H54 (cell line): ENCODE measurements at regions not wholly inside any gene's neighbourhood (a gene's known extent, or its start where the extent isn't known, plus 50 kb on each side); places are given as distances from the start of the nearest gene placed in this dataset.
"Not testable (repeated sequence)": the region's sequence is repeated elsewhere in the genome, so short reads cannot be mapped to it uniquely, and the experiment has no call there.

Source experiments
- DNase-seq: peaks from one replicate; pipeline ENCODE4 v3.0.0; 2011; ENCODE audit warnings: low spot score, mixed read lengths; ENCODE audit not compliant: insufficient read length
- FAIRE-seq: peaks from 3 replicates; lab custom pipeline; 2011; peaks lifted over from hg19 to GRCh38; lab: Jason Lieb, UNC
- POLR2A ChIP-seq: IDR thresholded peaks from 2 replicates; pipeline ENCODE4 v1.6.1; 2011; ENCODE audit warnings: low read depth, mild to moderate bottlenecking, low read length

DNA sequence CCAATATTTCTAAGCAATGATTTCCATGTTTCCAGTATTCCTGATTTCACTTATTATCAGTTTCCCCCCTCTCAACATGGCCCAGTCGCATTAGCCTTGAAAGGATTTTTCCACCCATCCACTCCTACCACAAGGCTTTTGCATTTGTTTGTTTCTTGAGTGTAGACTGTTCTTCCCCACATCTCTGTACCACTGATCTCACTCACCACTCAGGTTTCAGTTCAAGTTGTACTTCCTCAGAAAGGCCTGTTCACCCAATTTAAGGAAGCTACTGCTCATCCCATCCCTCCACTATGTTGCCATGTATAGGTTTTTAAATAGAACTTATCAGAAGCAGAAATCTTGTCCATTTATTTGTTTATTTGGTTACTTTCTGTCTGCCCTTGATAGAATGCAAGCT is 472.3 kb downstream of the FAM181B start:
- DNase-seq (no peak), FAIRE-seq (no peak)
- no peak for TF ChIP-seq POLR2A

- FAIRE-seq (no peak), DNase-seq (no peak)
- no peak for TF ChIP-seq POLR2A
Observed at GRCh38 chr11:82250047-82250446, 483.6 kb downstream of the FAM181B start.

- DNase-seq (no peak), FAIRE-seq (no peak)
- no peak for TF ChIP-seq POLR2A
Observed at GRCh38 chr11:82246926-82247325, 486.7 kb downstream of the FAM181B start.

- no peak for TF ChIP-seq POLR2A
- FAIRE-seq, result no peak
- DNase-seq, result no peak
Observed at GRCh38 chr11:82239498-82239897, 494.2 kb downstream of the FAM181B start.

DNA sequence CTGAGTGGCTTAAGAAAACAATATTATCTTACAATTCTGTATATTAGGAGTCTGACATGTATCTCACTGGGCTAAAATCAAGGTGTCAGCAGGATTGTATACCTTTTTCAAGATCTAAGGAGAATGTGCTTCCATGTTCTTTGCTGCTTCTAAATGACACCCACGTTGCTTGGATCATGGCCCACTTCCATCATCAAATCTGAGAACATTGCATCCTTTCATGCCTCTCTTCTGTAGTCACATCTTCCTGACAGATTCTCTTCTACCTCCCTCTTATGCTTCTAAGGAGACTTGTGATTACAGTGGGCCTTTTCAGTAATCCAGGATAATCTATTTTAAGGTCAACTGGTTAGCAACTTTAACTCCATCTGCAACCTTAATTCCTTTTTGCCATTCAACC is 499.4 kb downstream of the FAM181B start:
- TF ChIP-seq POLR2A, result no peak
- DNase-seq (no peak), FAIRE-seq (no peak)

DNA sequence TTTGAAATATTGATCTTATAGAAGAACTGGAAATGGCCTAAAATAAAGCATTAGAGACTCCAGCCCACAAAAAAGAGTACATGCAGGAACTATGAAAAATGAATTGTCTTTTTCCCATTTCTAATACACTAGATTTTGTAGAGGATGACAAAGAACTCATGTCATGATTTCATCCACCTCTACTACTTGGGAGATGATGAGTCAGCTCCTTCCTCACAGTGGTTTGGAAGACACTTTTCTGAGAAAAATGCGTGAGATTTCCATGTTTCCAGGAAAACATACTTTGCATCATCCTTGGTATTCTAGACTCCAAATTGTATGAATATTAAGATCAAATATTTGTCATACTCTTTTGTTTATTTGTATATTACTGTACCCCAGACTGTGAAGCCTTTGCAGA is 500.5 kb downstream of the FAM181B start:
- no peak for TF ChIP-seq POLR2A
- FAIRE-seq, result no peak
- DNase-seq, result no peak

DNA sequence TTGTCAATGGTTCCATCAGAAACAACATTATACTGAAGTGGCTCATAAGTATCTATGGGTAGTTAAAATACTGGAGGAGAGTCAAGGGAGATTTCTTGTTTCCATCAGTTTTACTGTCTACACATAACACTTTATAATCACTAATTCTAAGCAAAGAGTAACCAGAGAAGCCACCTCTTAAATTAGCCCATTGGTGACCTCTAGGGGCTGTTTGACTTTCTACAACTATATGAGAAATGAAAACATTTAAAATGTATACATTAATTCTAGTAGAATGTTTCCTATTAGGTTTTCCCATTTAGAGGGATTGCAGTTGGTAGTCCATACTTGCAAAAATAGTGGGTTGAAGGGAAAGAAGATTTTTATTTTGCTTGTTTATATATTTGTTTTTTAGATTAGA is 504.3 kb downstream of the FAM181B start:
- no peak for TF ChIP-seq POLR2A
- no peak for FAIRE-seq
- DNase-seq, result no peak

GRCh38 chr11:82225930-82226329 is 507.7 kb downstream of the FAM181B start:
- no peak for FAIRE-seq
- no peak for DNase-seq
- no peak for TF ChIP-seq POLR2A

GRCh38 chr11:82225502-82225901 is 508.2 kb downstream of the FAM181B start:
- TF ChIP-seq POLR2A, result no peak
- no peak for DNase-seq
- FAIRE-seq, result no peak

DNA sequence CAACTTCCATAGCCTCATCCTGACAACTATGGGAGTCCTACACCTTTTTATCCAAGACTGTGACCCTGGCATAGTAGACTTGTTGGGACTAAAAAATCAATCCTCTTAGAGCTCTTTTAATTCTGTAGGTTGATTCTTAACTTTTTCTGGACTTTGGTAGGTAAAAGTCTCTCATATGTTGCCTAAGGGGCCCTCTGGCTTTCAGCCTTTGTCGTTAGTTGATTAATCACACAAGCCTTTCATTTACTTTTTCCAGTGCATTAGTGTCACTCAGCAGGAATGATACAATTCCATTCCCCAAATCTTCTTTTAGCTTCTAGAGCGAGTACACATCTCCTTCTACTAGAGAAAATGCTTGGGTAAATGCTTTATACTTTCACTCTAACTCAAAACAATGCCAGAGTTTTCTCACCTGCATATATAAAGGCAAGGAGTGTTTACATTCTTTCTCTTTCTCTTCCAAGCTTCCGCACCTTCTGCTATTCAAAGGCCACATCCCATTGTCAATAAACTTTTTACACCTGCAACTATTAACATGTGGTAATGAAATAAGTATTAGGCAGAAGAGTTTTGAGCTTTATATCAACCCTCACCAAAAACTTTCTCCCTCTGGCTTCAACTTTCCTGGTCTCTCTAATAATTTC is 516.6 kb downstream of the FAM181B start:
- TF ChIP-seq POLR2A, result no peak
- no peak for FAIRE-seq
- DNase-seq, result no peak

GRCh38 chr11:82210011-82210410 is 523.7 kb downstream of the FAM181B start:
- TF ChIP-seq POLR2A, result no peak
- no peak for FAIRE-seq

DNA sequence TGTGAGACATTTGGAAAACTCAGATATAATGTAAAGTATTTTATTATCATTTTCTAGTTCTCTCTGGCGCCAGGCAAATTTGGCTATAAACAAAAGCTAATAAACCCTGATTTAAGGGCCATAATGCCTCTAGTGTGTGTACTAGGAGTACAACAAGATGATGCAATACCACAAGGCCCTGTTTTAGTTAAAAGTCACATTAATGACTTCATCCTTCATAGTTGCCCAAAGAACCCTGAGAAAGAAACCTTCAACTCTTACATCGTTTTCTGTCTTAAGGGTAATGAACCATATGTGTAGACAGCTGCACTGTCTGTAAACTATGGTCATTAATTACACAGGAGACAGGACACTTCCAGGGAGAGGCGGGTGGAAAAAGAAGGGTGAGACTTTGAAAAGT is 538.4 kb downstream of the FAM181B start:
- no peak for FAIRE-seq
- no peak for DNase-seq
- TF ChIP-seq POLR2A, result no peak

More at GRCh38 chr11:82210011-82210410, 523.7 kb downstream of the FAM181B start:
- no peak for DNase-seq

DNA sequence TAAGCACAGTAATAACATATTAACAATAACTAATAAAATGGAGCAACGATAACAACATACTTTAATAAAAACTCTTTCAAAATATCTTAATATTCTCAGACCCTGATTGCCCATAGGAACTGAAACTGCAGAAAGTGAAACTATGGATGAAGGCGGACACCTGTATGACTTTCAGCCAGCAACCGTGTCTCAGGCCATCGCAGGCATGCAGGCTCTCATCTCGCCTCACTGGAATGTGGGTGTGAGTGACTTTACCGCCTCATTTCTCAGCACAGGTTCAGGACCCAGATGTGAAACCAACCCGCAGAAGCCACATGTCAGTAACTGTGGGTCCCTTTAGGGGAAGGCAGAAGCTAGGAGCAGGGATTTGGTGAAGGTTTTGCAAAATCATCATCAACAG is 539.1 kb downstream of the FAM181B start:
- DNase-seq, result no peak
- no peak for TF ChIP-seq POLR2A
- FAIRE-seq, result no peak

DNA sequence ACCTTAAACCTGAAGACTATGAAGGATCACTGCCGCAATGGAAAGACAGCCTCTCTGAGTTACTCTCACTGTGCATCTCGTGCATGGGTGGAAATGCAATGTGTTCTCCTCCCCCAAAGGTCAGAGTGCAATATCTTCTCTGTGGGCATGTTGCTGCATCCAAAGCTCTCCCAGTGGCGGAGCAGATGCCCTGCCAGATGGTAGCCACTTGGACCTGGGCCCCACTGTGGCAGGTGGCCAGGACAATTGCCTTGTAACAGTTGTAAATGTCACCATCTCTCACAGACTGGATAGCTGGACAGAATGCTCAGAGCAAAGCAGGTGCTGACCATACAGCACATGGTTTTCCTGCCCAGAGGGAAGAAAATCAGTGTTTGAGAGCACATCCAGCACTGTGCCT is 542.0 kb downstream of the FAM181B start:
- TF ChIP-seq POLR2A, result no peak
- DNase-seq (no peak), FAIRE-seq (no peak)

DNA sequence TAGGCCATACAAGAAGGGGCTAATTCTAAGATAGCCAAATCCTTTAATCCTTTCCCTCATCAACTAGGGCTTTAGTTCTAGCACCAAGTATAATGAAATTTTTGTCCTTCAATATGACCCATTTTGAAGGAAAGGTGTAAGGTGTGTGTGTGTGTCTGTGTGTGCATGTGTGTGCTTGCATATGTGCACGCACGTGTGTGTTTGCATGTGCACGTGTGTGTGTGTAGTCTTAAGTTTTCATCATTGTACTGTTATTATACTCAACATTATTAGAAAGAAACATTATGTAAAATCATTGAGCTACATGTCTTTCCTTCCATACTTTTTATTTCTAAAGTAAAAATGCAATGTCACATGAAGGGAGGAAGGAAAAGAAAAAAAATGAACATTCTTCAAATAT is 547.7 kb downstream of the FAM181B start:
- TF ChIP-seq POLR2A, result no peak
- DNase-seq (no peak), FAIRE-seq (no peak)

DNA sequence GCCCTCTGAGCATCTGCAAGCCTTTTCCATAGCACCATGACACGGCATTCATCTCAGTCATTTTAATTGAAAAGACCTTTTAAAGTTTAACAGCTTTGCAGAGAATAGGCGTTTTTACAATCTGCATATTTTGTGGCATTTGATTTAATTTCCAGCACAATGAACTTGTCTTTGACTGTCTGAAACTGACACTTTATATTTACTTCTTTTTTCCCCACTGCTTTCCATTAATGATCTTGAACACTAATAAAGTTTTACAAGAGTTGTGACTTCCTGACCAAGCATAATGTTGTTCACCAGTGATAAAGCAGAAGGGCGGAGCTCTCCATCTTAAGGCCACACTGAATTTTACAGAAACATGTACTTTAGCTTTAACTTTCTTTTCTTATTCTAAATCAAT is 548.7 kb downstream of the FAM181B start:
- TF ChIP-seq POLR2A, result no peak
- no peak for FAIRE-seq

GRCh38 chr11:82183346-82183745 is 550.3 kb downstream of the FAM181B start:
- no peak for TF ChIP-seq POLR2A
- no peak for FAIRE-seq
- DNase-seq, result no peak

More for the DNA sequence above, 548.7 kb downstream of the FAM181B start:
- DNase-seq, result no peak

DNA sequence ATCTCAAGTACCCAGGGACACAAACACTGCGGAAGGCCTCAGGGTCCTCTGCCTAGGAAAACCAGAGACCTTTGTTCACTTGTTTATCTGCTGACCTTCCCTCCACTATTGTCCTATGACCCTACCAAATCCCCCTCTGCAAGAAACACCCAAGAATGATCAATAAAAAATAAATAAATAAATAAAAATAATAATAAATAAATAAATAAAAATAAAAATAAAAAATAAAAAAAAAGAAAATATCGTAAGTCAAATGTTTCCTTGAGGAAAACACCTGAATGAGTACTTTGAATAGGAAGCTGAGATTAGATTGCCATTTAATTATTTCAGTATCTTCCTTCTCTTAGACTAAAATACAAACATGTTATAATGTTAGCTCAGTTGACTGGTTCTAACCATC is 551.0 kb downstream of the FAM181B start:
- DNase-seq, FAIRE-seq: not testable (repeated sequence)

GRCh38 chr11:82181796-82182195 is 551.9 kb downstream of the FAM181B start:
- DNase-seq, FAIRE-seq: not testable (repeated sequence)
